ENCODE measurements at regions not wholly inside any gene's neighbourhood (a gene's known extent, or its start where the extent isn't known, plus 50 kb on each side); places are given as distances from the start of the nearest gene placed in this dataset.

DNA sequence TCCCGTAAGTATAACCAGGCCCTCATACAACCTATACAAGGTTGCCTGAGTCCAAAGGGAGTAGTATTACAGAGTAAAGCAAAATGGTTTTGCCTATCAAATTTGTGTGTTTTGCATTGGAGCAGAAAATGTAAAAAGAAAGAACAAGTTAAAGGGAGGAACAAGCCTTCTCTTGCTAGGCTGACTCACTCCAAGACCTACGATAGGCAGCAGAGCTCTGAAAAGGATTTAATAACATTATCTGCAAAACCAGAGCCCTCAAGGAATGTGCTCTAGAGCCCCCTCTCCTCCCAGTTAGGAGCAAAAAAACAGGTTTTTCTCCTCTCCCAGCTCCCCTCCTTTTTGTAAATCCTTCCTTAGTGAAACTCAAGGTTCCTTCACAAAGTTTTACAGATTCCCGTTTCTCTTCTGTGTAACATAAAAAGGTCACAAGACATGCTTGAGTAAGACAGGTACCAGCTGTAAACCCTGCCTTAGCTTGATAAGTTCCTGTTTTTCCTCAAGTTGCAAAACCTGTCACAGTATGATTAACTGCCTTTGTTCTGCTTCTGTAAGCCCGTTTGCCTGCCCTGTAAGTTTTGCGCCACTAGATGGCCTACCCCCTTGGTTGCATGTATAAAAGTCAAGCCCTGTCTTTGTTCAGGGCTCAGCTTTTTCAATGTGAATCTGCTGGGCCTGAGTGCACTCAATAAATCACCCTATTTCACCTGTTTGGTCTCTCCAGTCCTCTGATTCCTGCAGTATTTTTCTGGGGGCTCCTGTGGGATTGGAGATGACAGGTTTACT lies 498.2 kb downstream of the KCNA4 start:
- no peak for DNase-seq
- ATAC-seq (ENCODE audit: insufficient read depth, low read depth) = no peak

DNA sequence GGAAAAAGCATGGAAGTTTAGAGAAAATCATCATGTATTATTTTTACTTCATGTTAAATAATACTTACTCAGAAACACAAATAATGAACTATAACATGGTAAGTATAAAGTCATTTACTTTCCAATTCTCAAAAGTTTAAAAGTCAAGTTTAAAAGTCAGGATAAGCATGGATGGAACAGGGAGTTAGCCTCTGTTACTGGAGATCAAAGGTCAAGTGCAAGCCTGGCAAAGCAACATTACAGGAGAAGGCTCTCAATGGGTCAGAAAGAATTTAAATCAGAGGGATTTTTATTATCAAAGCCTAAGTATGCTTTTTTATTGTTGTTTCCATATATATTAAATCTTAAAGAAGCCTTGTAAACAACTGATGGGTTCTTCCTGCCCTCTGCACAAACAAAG lies 505.4 kb downstream of the KCNA4 start:
- Histone ChIP-seq H3K9me3 (ENCODE audit: insufficient read depth, low read length, severe bottlenecking) (no peaks in the 10 kb centered on the region), H2AFZ (ENCODE audit: low read depth, low read length) (no peak overlapping the region), H3K4me3 (ENCODE audit: low read depth in 1 of 2, low read length in 2 of 2) (no peak overlapping the region), H3K9ac (ENCODE audit: low read depth, low read length) (no peak overlapping the region), H3K4me1 (ENCODE audit: insufficient read depth, low read length) (no peaks in the 10 kb centered on the region), H3K27me3 (ENCODE audit: insufficient read depth, low read length, poor library complexity) (no peaks in the 10 kb centered on the region), H4K20me1 (ENCODE audit: insufficient read depth, low read length) (no peaks in the 10 kb centered on the region), H3K36me3 (ENCODE audit: insufficient read depth, low read length) (no peaks in the 10 kb centered on the region), H3K27ac (ENCODE audit: low read length) (no peak overlapping the region), H3K79me2 (ENCODE audit: insufficient read depth, low read length) (no peaks in the 10 kb centered on the region), H3K4me2 (ENCODE audit: insufficient read depth, low read length) (no peak overlapping the region)
- ATAC-seq (ENCODE audit: insufficient read depth, low read depth) (no peak), DNase-seq (no peak)
- no peak for TF ChIP-seq EZH2 (IDR thresholded peaks at IDR 0.05; ENCODE audit: borderline replicate concordance, low read depth, low read length, severe bottlenecking)
- TF ChIP-seq, protein P1, sequence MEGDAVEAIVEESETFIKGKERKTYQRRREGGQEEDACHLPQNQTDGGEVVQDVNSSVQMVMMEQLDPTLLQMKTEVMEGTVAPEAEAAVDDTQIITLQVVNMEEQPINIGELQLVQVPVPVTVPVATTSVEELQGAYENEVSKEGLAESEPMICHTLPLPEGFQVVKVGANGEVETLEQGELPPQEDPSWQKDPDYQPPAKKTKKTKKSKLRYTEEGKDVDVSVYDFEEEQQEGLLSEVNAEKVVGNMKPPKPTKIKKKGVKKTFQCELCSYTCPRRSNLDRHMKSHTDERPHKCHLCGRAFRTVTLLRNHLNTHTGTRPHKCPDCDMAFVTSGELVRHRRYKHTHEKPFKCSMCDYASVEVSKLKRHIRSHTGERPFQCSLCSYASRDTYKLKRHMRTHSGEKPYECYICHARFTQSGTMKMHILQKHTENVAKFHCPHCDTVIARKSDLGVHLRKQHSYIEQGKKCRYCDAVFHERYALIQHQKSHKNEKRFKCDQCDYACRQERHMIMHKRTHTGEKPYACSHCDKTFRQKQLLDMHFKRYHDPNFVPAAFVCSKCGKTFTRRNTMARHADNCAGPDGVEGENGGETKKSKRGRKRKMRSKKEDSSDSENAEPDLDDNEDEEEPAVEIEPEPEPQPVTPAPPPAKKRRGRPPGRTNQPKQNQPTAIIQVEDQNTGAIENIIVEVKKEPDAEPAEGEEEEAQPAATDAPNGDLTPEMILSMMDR (IDR thresholded peaks at IDR 0.05; ENCODE audit: borderline replicate concordance, extremely low read depth, low read length, poor library complexity, severe bottlenecking) = no peak

More for the DNA sequence above, 498.2 kb downstream of the KCNA4 start:
- Histone ChIP-seq H3K36me3 (ENCODE audit: insufficient read depth, low read length) (no peaks in the 10 kb centered on the region), H3K27ac (ENCODE audit: low read length) (no peak overlapping the region), H3K9ac (ENCODE audit: low read depth, low read length) (no peak overlapping the region), H3K9me3 (ENCODE audit: insufficient read depth, low read length, severe bottlenecking) (peaks cover 13% of the 10 kb centered on the region), H3K27me3 (ENCODE audit: insufficient read depth, low read length, poor library complexity) (no peaks in the 10 kb centered on the region), H2AFZ (ENCODE audit: low read depth, low read length) (no peak overlapping the region), H3K4me3 (ENCODE audit: low read depth in 1 of 2, low read length in 2 of 2) (no peak overlapping the region), H3K79me2 (ENCODE audit: insufficient read depth, low read length) (no peaks in the 10 kb centered on the region), H4K20me1 (ENCODE audit: insufficient read depth, low read length) (no peaks in the 10 kb centered on the region), H3K4me1 (ENCODE audit: insufficient read depth, low read length) (no peaks in the 10 kb centered on the region), H3K4me2 (ENCODE audit: insufficient read depth, low read length) (no peak overlapping the region)
- no peak for TF ChIP-seq EZH2 (IDR thresholded peaks at IDR 0.05; ENCODE audit: borderline replicate concordance, low read depth, low read length, severe bottlenecking)
- TF ChIP-seq, protein P1 (IDR thresholded peaks at IDR 0.05; ENCODE audit: borderline replicate concordance, extremely low read depth, low read length, poor library complexity, severe bottlenecking) = peak; percentile 12

DNA sequence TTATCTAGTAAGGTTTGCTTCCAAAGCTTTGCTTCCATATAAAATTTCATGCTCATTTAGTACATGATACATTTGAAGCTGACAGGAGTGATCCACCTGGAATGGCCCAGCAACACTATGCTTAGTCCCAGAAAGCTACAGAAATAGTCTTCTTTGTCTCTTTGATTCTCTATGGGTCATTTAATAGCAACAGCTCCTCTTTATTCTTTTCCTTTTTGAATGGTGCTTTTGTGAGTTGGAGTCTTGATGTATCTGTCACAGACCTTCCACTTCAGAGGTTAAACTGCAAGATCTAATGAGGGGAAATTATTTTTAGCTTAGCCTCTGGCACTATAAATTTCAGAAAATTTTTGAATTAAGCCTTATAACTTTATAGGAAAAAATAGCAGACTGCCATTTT lies 509.5 kb downstream of the KCNA4 start:
- H3K27ac ChIP-seq (ENCODE audit: low read length) = no peak overlapping the region
- H3K27me3 ChIP-seq (ENCODE audit: insufficient read depth, low read length, poor library complexity) = no peaks in the 10 kb centered on the region
- no peaks in the 10 kb centered on the region for H3K4me1 ChIP-seq (ENCODE audit: insufficient read depth, low read length)
- H3K9ac ChIP-seq (ENCODE audit: low read depth, low read length) = no peak overlapping the region
- H3K79me2 ChIP-seq (ENCODE audit: insufficient read depth, low read length) = no peaks in the 10 kb centered on the region
- ATAC-seq (ENCODE audit: insufficient read depth, low read depth) (no peak), DNase-seq (no peak)
- H2AFZ ChIP-seq (ENCODE audit: low read depth, low read length) = no peak overlapping the region
- no peak overlapping the region for H3K4me2 ChIP-seq (ENCODE audit: insufficient read depth, low read length)
- TF ChIP-seq, protein P1 (IDR thresholded peaks at IDR 0.05; ENCODE audit: borderline replicate concordance, extremely low read depth, low read length, poor library complexity, severe bottlenecking) = no peak
- TF ChIP-seq EZH2 (IDR thresholded peaks at IDR 0.05; ENCODE audit: borderline replicate concordance, low read depth, low read length, severe bottlenecking) = no peak
- H3K36me3 ChIP-seq (ENCODE audit: insufficient read depth, low read length) = no peaks in the 10 kb centered on the region
- no peaks in the 10 kb centered on the region for H4K20me1 ChIP-seq (ENCODE audit: insufficient read depth, low read length)
- no peaks in the 10 kb centered on the region for H3K9me3 ChIP-seq (ENCODE audit: insufficient read depth, low read length, severe bottlenecking)
- no peak overlapping the region for H3K4me3 ChIP-seq (ENCODE audit: low read depth in 1 of 2, low read length in 2 of 2)

All from DND-41 (cell line).